CD4-positive, alpha-beta T cell treated with Interleukin-17A for 1 hour (primary cell): ENCODE measurements at regions not wholly inside any gene's neighbourhood (a gene's known extent, or its start where the extent isn't known, plus 50 kb on each side); places are given as distances from the start of the nearest gene placed in this dataset.

ENCODE experiments used
- DNase-seq: peaks from one replicate; pipeline ENCODE4 v3.0.0-alpha.2; 2020

GRCh38 chr7:22962775-22963350 is 51.1 kb downstream of the HYCC1 start:
- no peak for DNase-seq

- no peak for DNase-seq
Measured at GRCh38 chr7:22958742-22959141, 55.2 kb downstream of the HYCC1 start.

- DNase-seq = no peak
Measured at GRCh38 chr7:22954251-22954650, 59.7 kb downstream of the HYCC1 start.

GRCh38 chr7:22952306-22953015 is 61.5 kb downstream of the HYCC1 start:
- no peak for DNase-seq

GRCh38 chr7:22949944-22950343 is 64.0 kb downstream of the HYCC1 start:
- DNase-seq = no peak

- DNase-seq = no peak
Measured at GRCh38 chr7:22949221-22949620, 64.7 kb downstream of the HYCC1 start.

- DNase-seq = no peak
Measured at GRCh38 chr7:22948770-22949169, 65.2 kb downstream of the HYCC1 start.

GRCh38 chr7:22945584-22945983 is 68.3 kb downstream of the HYCC1 start:
- no peak for DNase-seq

- DNase-seq = no peak
Measured at GRCh38 chr7:22944510-22944909, 69.4 kb downstream of the HYCC1 start.

- no peak for DNase-seq
Measured at GRCh38 chr7:22944022-22944421, 69.9 kb downstream of the HYCC1 start.

- DNase-seq = no peak
Measured at GRCh38 chr7:22942191-22942590, 71.7 kb downstream of the HYCC1 start.

- DNase-seq = no peak
Measured at GRCh38 chr7:22939842-22940241, 74.1 kb downstream of the HYCC1 start.

- DNase-seq = no peak
Measured at GRCh38 chr7:22937946-22938345, 76.0 kb downstream of the HYCC1 start.

GRCh38 chr7:22936246-22936645 is 77.7 kb downstream of the HYCC1 start:
- DNase-seq = no peak

GRCh38 chr7:22935269-22935668 is 78.7 kb downstream of the HYCC1 start:
- no peak for DNase-seq

- DNase-seq = no peak
Measured at GRCh38 chr7:22934473-22935065, 79.4 kb downstream of the HYCC1 start.

- DNase-seq = no peak
Measured at GRCh38 chr7:22934023-22934422, 79.9 kb downstream of the HYCC1 start.

- DNase-seq = no peak
Measured at GRCh38 chr7:22932896-22933295, 81.0 kb downstream of the HYCC1 start.

GRCh38 chr7:22931011-22931410 is 82.9 kb downstream of the HYCC1 start:
- DNase-seq = no peak

- no peak for DNase-seq
Measured at GRCh38 chr7:22922307-22922706, 91.6 kb downstream of the HYCC1 start.

- DNase-seq = no peak
Measured at GRCh38 chr7:22921386-22922086, 92.4 kb downstream of the HYCC1 start.

GRCh38 chr7:22920672-22921071 is 93.3 kb downstream of the HYCC1 start:
- no peak for DNase-seq

GRCh38 chr7:22913158-22913557 is 90.5 kb upstream of the TOMM7 start:
- no peak for DNase-seq

- no peak for DNase-seq
Measured at GRCh38 chr7:22911889-22912288, 89.2 kb upstream of the TOMM7 start.
